GM21786 (cell line): ENCODE measurements at regions not wholly inside any gene's neighbourhood (a gene's known extent, or its start where the extent isn't known, plus 50 kb on each side); places are given as distances from the start of the nearest gene placed in this dataset.
A peak's percentile ranks its signal among the peaks of the same experiment; 100 is the strongest.
"Not testable (repeated sequence)": the region's sequence is repeated elsewhere in the genome, so short reads cannot be mapped to it uniquely, and the experiment has no call there.

Source experiments
- ATAC-seq: cut with Tn5 transposase; IDR thresholded peaks from one replicate; pipeline ENCODE4 v1.9.1; 2021; ENCODE audit not compliant: unreplicated experiment

DNA sequence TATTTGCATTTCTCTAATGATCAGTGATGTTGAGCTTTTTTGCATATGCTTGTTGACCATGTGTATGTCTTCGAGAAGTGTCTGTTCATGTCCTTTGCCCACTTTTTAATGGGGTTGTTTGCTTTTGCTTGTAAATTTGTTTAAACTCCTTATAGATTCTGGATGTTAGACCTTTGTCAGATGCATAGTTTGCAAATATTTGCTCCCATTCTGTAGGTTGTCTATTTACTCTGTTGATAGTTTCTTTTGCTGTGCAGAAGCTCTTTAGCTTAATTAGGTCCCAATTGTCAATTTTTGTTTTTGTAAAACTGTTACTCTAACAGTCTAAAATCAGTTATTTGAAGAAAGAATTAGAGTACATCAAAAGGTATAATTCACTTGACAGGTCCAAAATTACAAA, 160.6 kb downstream of the LRIG3 start:
- not testable (repeated sequence) for ATAC-seq

DNA sequence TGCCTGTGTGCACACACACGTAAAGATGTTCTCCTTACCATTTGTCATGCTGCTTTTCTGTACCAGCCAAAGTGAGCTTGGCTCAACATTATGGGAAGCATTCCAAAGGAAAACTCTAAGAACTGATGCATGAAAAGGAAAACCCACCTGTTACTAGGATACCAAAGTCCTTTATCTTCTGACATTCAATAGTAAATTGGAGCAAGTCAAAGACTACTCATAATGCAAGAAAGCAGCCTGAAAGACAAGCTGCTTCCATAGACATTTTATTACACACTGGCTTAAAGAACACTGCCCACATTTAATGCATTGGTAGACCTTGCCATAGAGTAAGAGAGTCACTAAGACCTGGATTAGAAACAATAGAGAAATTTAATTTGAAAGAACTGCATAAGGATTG, 159.0 kb downstream of the LRIG3 start:
- ATAC-seq, result no peak

DNA sequence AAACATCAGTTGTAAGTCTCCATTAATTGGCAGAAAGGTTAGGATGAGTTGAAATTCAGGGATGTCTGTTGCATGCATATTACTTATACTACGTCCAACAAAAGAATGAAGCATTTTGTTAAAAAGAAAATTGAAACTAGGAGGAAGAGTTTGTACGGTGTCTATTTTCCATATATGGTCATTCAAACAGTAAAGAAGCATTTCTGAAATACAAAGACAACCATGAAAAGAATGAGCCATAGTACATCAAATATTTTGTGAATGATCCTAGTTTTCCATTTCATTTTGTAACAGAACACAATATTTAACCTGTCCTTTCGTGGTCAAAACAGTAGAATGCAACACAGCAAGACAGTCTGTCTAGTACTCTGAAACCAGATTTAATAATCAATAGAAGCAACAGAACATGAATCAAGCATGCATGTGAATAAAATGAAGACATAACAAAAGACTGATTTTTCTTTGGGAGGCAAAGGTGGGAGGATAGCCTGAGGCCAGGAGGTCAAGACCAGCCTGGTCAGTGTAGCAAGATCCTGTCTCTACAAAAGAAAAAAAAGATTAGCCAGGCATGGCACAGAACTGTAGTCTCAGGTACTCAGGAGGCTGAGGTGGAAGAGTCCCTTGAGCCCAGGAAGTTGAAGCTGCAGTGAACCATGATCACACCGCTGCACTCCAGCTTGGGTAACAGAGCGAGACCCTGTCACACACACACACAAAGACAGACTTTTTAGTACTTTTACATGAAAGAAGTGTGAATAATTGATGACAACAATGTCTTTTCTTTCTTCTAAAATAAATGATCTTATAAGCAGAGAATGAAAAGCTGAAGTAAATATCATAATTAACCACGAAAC, 156.0 kb downstream of the LRIG3 start:
- peak; percentile 55 for ATAC-seq

DNA sequence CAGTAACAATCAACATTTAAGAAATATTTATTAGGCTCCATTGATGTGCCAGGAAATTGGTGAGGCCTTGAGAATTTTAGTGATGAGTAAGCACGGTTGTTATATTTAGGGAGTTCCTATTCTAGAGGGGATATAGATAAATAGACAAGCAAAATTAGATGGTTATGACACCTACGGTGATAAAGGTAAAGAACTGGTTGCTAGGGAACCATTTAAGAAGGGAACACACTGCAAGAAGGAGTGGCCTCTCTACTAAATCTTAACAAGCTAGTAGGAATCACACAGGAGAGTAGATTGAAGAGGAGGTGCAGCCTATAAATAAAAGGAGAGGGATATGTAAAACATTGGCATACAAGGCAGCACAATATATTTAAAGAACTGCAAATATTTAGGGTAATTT, 155.2 kb downstream of the LRIG3 start:
- ATAC-seq, result no peak

DNA sequence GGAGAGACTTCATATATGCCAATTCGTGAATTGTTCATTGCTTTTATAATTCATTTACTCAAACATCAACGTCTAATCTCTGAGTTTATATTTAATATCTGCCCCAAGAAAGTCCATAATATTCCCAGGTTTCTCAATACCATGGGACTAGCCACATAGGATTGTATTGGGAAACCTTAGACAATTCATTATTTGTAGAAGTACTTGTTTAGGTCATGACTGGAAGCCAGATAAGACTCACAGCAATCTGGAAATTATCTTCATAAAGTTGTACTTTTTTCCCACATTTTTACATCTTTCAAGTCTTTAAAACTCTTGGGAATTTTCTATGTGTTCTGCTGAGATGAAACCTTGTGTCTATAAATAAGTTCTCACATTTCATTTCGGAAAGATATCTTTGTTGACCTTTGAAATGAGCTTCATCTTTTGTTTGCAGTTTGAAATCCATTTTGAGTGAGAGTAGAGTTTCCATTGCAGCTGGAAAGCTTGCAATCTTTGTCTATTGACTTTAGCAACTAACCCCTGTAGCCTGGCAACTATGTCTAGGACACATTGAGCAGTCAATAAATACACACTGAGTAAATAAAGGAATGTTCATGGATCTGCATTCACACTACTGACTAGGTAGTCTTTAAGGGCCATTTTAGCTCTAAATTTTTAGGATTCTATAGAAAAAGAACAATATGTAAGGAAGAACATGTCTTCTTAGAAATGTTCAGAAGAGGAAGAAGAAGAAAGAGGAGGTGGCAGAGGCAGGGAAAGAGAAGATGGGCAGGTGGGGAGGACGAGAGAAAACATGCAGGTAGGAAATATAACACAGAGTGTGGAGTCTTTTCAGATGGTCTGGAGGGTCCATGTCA, 154.4 kb downstream of the LRIG3 start:
- no peak for ATAC-seq

DNA sequence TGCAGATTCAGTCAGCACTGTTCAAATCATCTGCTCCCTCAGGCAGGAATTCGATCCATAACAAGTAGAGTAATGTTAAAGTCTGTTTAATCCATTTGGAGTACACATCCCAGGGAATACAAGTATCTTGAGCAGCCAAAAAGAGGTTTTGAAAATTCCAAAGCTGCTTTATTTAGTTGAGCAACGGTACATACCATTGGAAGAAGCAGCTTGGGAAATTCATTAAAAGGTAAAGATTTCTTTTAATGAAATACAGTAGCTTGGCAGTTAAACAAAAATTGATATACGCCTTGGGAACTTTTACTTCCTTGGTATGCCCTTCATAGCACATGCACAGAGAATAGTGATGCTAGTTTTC, 153.8 kb downstream of the LRIG3 start:
- ATAC-seq, result no peak

DNA sequence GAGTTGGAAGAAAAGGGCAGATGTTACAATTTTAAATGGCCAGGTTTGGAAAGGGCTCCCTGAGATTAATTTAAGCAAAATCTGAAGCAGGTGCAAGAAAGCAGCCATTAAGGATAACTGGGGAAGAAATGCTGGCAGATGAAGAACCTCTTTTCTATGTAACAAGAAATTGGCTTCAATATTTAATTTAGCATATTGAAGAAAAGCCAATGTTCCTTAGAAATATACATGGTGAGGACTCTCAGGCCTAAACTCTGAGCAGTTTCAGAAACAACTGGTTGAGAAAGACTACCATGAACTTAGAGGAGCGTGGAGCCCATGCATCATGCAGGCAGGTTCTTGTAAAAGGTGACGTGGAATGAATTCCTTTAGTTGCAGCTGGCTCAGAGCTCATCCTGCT, 152.8 kb downstream of the LRIG3 start:
- no peak for ATAC-seq

DNA sequence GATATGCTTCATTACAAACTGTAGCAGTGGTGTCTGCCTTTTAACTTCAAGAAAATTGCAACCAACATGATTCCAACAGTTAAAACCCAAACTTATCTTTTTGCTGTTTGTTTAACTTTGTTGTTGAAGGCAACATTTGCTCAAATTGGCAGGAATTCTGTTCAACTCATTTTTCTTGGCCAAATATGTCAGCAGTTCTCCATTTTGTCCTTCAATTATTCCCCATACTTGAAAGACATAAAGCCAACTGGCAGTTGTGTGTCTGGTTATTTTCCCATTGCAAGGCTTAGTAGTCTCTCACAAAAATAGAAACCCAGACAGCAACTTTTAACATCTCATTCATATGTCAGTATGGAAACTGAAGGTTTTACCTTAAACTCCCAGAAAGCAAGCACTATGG, 146.3 kb downstream of the LRIG3 start:
- ATAC-seq, result no peak

DNA sequence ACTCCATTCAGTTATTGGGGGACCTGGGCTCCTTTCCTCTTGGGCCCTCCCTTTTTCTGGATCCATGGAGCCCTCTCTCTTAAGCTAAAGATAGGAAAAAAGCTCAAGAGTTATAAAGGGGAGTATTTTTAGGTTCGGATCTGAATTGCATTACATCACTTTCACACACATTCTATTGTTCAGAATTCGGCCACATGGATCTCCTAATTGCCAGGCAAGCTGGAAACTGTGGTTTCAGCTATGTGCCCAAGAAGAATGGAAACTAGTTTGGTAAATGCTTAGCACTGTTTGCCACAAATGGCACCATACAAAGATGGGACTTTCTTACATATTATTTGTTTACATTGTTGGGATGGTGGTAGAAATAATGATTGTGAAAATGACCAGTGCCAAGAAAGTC, 145.6 kb downstream of the LRIG3 start:
- ATAC-seq, result no peak

DNA sequence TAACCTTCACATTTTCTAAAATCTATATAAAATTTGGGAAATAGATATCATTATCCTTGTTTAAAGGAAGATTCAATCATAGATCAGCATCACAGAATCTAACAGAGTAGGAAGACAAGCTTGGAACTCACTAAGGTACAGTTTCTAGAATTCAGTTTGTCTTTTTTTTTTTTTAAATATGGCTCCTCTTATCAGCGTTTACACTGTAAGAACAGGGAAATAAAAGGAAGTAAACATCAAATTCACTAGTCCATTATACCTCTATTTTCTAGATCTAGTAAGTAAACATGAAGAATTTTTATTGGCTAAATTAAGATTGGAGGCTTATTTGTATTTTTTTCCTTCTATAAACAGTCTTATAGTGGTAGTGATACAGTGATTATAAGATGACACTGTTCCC, 144.9 kb downstream of the LRIG3 start:
- no peak for ATAC-seq

DNA sequence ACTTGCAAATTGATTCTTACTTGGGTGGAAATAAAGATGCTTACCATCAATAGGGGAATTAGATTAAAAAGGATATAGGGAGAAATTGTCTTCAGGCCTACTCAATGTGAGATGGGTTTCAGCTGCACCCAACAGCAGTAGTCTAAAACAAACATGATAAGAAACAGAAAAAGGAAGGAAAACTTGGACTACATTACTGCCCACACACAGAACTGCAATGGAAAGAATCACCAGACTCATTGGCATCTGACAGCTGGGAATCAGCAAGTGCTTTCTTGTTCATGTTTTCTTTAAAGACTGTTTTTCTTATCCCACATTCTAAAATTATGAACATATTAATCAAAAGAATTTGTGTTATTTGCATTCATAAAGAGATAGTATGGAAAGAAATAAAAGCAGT, 144.2 kb downstream of the LRIG3 start:
- ATAC-seq, result no peak

DNA sequence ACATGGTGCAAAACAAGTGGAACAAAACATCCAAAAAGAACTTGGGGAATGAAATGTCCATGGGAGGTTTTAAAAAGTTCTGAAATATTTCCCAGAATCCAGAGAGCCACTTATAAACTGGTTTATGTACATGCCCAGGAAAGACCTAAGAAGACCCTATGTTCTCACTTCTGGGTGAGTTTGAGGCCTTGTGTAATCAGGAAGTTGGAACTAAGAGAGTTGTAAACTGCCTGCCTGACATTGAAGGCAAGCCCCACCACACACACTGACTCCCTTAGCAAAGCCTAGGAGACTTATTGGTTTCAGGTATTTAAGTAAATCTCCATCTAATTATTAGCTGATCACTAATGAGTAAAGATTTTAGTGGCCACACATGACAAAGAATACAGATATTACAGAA, 142.5 kb downstream of the LRIG3 start:
- ATAC-seq, result no peak

DNA sequence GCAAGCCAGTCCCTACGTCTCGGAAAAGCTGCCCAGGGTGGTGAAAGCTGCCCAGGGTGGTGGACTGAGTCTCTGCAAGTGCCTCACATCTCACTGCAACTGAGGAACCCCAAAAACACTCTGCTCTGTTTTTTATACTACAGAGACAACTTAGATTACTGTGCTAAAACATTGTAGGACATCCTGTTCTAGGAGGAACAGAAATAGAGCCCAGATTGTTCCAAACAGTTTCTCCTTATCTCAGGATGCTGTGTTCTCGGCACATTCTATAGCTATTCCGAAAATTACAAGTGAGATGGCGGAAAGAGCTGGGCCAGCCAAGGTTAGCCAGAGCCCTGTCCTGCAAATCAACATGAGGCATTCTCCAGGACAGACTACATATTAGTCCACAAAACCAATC, 138.7 kb downstream of the LRIG3 start:
- no peak for ATAC-seq

DNA sequence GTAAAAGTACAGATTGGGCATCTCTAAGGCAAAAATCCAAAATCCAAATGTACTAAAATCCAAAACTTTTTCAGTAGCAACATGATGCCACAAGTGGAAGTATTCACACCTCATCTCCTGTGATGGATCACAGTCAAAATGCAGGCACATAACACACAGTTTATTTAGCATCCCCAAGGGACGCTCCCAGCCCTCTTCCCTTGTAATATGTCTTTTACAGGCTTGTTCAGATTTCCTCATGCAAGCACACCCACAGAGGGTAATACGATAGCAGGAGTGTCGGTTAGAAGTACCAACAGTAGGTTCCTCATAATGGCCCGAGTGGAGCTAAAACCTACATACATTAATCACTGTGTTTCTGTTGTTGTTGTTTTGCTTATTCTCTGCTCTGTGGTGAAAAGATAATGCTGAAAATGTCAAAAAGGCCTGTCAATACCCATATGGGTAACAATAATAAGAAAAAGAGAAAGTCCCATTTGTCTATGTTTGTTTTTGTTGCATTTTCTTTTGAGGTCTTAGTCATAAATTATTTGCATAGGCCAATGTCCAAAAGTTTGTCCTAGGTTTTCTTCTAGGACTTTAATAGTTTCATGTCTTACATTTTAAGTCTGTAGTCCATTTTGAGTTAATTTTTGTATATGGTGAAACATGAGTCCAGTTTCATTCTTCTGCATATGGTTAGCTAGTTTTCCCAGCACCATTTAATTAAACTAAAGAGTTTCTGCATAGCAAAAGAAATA, 133.1 kb downstream of the LRIG3 start:
- no peak for ATAC-seq

DNA sequence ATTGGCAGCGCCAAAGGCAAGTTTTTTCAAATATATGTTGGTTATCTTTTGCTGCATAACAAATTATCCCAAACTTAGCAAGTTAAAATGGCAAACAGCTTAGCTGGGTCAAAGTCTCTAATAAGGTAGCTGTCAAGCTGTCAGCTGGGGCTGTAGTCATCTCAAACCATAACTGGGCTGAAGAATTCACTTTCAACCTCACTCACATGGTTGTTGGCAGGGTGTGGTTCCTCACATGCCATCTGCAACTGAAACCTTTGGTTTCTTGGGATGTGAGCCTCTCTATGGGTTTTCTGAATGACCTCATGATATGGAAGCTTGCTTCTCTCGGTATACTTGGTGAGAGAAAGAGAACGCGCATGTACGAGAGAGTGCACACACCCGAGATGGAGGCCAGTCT, 125.4 kb downstream of the LRIG3 start:
- ATAC-seq, result no peak

DNA sequence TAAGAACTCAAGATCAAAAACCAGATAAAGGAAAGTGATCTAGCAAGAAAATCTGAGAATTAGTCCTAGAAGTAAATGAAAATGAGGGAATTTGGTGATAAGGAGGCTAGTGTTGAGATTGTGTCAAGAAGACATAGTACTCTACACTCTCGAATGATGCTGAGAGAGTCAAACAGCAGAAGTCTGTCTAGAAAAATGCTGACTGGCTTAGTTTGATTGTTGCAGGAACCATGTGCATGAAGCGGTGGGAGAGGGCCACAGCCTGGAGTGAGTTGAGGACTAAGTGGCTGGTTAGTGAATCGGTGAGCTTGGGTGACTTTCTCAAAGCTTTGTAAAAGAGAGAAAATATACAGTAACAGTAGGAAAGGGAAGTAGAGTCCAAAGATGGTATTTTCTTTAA, 124.5 kb downstream of the LRIG3 start:
- no peak for ATAC-seq

DNA sequence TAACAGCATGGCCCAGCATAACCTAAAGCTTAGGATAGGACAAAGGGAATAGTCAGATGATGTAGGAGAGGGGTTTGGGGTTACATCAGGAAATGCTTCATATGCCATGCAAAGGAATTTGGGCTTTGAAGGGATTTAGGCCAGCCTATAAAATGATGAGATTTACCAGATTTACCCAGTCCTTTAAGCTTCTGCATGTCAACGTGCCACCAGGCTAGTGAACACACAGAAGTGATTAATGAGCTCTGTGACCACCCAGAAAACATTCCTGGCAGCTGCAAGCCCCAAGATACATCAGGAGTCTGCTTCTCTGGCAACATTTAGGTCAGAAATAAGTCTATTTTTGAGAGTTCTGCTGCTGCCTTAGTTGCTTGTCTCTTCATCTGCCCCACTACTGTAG, 118.3 kb downstream of the LRIG3 start:
- no peak for ATAC-seq

DNA sequence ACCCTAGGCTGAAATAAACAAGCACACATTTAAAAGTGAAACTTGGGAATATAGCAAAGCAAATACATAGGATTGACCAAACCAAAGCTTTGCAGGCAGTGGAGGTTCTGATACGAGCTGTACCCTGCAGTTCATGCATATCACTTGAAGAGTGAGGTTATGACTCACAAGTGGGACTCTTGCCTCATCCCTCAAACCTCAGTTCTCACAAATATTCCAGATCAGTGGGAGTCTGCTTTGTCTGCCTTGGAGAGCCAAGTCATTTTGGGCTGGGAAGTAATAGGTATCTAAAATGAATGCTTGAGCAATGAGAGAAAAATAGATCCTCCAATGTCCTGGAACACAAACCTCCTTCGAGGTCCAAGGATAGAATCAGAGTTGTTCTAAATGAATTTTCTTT, 116.4 kb downstream of the LRIG3 start:
- no peak for ATAC-seq

DNA sequence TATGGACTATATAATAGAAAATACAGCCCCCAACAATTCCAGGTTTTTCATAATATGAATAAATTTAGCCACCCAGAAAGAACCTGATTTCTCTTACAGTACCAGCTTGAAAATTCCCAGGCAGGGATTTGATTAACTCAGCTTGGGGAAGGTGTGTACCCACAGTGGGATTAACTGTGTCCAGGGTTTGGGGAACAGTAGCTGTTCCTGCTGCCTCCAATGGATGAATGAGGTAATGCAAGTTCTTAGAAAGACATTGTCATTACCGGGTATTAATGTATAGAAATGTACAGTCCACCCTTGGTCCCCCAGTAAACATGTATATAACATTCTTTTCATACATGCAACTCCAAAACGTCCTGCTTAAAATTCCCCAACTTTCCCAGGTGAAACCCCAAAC, 115.6 kb downstream of the LRIG3 start:
- ATAC-seq, result peak; percentile 84

DNA sequence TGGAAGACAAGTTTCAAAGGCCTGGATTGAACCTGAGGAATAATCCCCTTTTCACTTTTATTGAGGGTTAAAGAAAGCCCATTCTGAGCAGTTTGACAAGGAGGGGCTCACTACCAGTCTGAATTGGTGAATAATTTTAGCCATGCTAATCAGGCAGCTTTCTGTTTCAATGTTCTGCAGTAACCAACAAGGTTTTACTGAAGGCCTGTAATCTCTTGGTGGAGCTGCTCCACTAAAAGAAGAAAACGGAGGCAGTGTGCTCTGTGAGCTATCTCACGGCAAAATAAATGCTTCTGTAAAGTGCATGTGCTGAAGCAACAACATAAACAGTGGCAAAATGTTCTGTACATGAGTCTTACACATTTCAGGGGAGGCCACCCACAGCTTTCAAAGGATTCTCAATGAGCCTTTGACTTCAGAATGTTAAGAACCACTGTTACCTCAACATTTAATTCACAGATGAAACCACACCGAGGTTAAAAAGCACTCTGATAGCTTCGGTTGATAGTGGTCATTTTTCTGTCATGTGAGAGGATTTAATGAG, 111.2 kb downstream of the LRIG3 start:
- ATAC-seq, result no peak

DNA sequence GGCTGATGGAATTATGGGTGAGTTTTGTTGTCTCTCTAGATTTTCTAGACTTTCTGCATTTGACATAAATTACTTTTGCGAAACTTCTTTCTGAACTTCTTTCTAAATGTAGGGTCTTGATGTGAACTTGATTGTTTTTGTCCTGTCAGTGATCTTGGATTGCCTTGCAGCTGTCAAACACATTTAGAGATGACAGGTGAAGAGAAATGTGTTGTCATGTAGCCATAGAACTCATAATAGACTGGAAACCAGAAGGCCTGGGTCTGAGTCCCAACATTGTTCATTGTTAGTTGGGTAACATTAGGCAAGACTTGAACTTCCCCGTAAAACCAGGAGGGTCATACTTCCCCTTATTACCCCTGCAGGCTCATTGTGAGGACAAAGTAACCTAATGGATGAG, 109.0 kb downstream of the LRIG3 start:
- no peak for ATAC-seq
